B cell (primary cell): ENCODE measurements at regions not wholly inside any gene's neighbourhood (a gene's known extent, or its start where the extent isn't known, plus 50 kb on each side); places are given as distances from the start of the nearest gene placed in this dataset.

Experiments used
- ATAC-seq: fragments of 200-7000 bp; cut with Tn5 transposase; one replicate; pipeline ENCODE4 v1.10.0; 2021; ENCODE audit warnings: low read depth, mild to moderate bottlenecking, moderate number of reproducible peaks, moderate library complexity
- CTCF ChIA-PET: fragments of 350-600 bp; sonication (Branson Sonifier 250); formaldehyde crosslinking; loops from one replicate; lab custom pipeline; 2021; ENCODE audit warnings: antibody characterized with exemption, inconsistent platforms; lab: Charles Lee
- POLR2A ChIA-PET: fragments of 350-600 bp; sonication (Branson Sonifier 250); formaldehyde crosslinking; loops from one replicate; lab custom pipeline; 2021; ENCODE audit warnings: antibody characterized with exemption; lab: Charles Lee
- DNase-seq: peaks from one replicate; pipeline ENCODE4 v3.0.0; 2013
- H2AFZ ChIP-seq: 2 replicates; pipeline ENCODE4 v1.6.1; 2012; ENCODE audit warnings: mild to moderate bottlenecking, low read depth, low read length; ENCODE audit not compliant: insufficient read depth, poor library complexity, severe bottlenecking
- H3K27ac ChIP-seq, 2 donors: 1 replicate in 1 of 2; 2 replicates in 1 of 2; pipeline ENCODE4 v1.5.1; 2012 to 2013; ENCODE audit warnings: low read length in 2 of 2, mild to moderate bottlenecking in 2 of 2, moderate library complexity in 1 of 2
- H3K27me3 ChIP-seq, 4 experiments: fragments of 200-600 bp in 1 of 4; sonication (generic) in 1 of 4; replicated peaks in 1 of 4; 1 replicate in 2 of 4; 2 replicates in 2 of 4; pipeline versions ENCODE4 v1.6.1 to v1.7.0; 2013 to 2016; ENCODE audit warnings: low read length in 3 of 4, mild to moderate bottlenecking in 2 of 4, mixed read lengths in 1 of 4, moderate library complexity in 1 of 4; ENCODE audit not compliant: insufficient read depth in 4 of 4, control insufficient read depth in 3 of 4; ENCODE audit errors: control extremely low read depth in 1 of 4
- H3K36me3 ChIP-seq, 2 experiments: replicated peaks in 1 of 2; 1 replicate in 1 of 2; 2 replicates in 1 of 2; pipeline versions ENCODE4 v1.6.1 to v1.7.1; 2013; ENCODE audit warnings: low read length in 1 of 2; ENCODE audit not compliant: insufficient read depth in 2 of 2, control insufficient read depth in 1 of 2; ENCODE audit errors: control extremely low read depth in 1 of 2, extremely low read depth in 1 of 2
- H3K4me1 ChIP-seq, 2 donors: fragments of 200-600 bp in 1 of 2; sonication (generic) in 1 of 2; 1 replicate in 1 of 2; 2 replicates in 1 of 2; pipeline versions ENCODE4 v1.5.1 to v1.6.1; 2013 to 2017; ENCODE audit warnings: low read length in 2 of 2; ENCODE audit not compliant: control insufficient read depth in 2 of 2, insufficient read depth in 2 of 2
- H3K4me2 ChIP-seq: replicated peaks from 2 replicates; pipeline ENCODE3; 2012; ENCODE audit warnings: mild to moderate bottlenecking, low read depth, low read length; ENCODE audit not compliant: poor library complexity, severe bottlenecking
- H3K4me3 ChIP-seq, 5 experiments: fragments of 200-600 bp in 1 of 5; sonication (generic) in 1 of 5; 1 replicate in 3 of 5; 2 replicates in 2 of 5; pipeline versions ENCODE4 v1.5.1 to v1.7.0; 2011 to 2016; ENCODE audit warnings: low read length in 4 of 5, mild to moderate bottlenecking in 4 of 5, low read depth in 2 of 5, control low read depth in 1 of 5, moderate library complexity in 1 of 5; ENCODE audit not compliant: insufficient read depth in 1 of 5; ENCODE audit errors: control extremely low read depth in 1 of 5, extremely low read depth in 1 of 5
- H3K79me2 ChIP-seq: fragments of 200-600 bp; sonication (generic); one replicate; pipeline ENCODE4 v1.6.0; 2016; ENCODE audit warnings: low read length; ENCODE audit not compliant: control insufficient read depth, insufficient read depth
- H3K9ac ChIP-seq: fragments of 200-600 bp; sonication (generic); 2 replicates; pipeline ENCODE4 v1.6.1; 2017; ENCODE audit warnings: mild to moderate bottlenecking, low read length, moderate library complexity
- H3K9me3 ChIP-seq, 3 donors: one replicate each; pipeline versions ENCODE4 v1.6.1 to v1.7.1; 2013; ENCODE audit warnings: low read length in 2 of 3; ENCODE audit not compliant: control insufficient read depth in 2 of 3, insufficient read depth in 1 of 3; ENCODE audit errors: control extremely low read depth in 1 of 3
- H4K20me1 ChIP-seq: 2 replicates; pipeline ENCODE4 v1.6.0; 2012; ENCODE audit warnings: mild to moderate bottlenecking, low read length; ENCODE audit not compliant: insufficient read depth, control insufficient read depth, poor library complexity, severe bottlenecking
- H3K27ac Mint-ChIP-seq: one replicate; pipeline ENCODE4 v1.8.0; 2021; ENCODE audit warnings: mixed read lengths
- H3K27me3 Mint-ChIP-seq: one replicate; pipeline ENCODE4 v1.8.0; 2021; ENCODE audit warnings: mixed read lengths
- H3K4me1 Mint-ChIP-seq: one replicate; pipeline ENCODE4 v1.8.0; 2021; ENCODE audit warnings: mixed read lengths
- H3K4me3 Mint-ChIP-seq: one replicate; pipeline ENCODE4 v1.8.0; 2021; ENCODE audit warnings: mixed read lengths
- H3K9me3 Mint-ChIP-seq: one replicate; pipeline ENCODE4 v1.8.0; 2022; ENCODE audit warnings: mixed read lengths; ENCODE audit not compliant: insufficient read depth
- EZH2 ChIP-seq: IDR thresholded peaks from 2 replicates; pipeline ENCODE4 v1.6.1; 2012; ENCODE audit warnings: borderline replicate concordance, low read depth, mild to moderate bottlenecking, moderate library complexity, low read length; ENCODE audit not compliant: insufficient read depth, poor library complexity, severe bottlenecking
- WGBS: methylation state at CpG from one replicate; pipeline ENCODE4 v1.1.5; 2013; ENCODE audit warnings: missing lambda C conversion rate; ENCODE audit not compliant: insufficient coverage; 5-methylcytosine and 5-hydroxymethylcytosine counted together
- intact Hi-C: fragments of 100-400 bp; cut with micrococcal nuclease; formaldehyde crosslinking; loops from one replicate; pipeline ENCODE4 v1.10.0; 2022
- TF ChIP-seq, protein P1 (sequence below): fragments of 200-600 bp; IDR thresholded peaks from one replicate; pipeline ENCODE4 v1.8.0; 2022; ENCODE audit warnings: antibody characterized with exemption, mild to moderate bottlenecking

DNA sequence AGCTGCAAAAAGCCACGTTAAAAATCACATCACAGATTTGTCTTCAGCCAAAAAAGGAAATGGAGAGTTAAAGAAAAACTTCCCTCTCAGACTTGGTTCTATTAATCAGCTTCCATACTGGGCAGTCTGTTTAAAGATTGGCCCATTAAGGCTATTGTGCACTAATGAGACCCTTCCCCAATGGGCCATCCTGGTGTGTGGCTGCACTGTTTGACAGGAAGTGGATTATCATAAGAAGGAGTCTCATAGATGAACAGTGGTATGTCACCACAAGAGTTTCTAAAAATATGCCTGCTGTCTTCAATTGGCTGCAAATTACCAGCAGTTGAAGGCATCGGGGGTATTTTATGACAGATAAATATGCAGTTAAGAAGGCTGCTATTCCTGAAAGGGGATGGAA, 247.6 kb upstream of the THSD7B start:
- intact Hi-C loops = no loop called here
- peaks cover 33% of the 10 kb centered on the region for H3K27me3 Mint-ChIP-seq

DNA sequence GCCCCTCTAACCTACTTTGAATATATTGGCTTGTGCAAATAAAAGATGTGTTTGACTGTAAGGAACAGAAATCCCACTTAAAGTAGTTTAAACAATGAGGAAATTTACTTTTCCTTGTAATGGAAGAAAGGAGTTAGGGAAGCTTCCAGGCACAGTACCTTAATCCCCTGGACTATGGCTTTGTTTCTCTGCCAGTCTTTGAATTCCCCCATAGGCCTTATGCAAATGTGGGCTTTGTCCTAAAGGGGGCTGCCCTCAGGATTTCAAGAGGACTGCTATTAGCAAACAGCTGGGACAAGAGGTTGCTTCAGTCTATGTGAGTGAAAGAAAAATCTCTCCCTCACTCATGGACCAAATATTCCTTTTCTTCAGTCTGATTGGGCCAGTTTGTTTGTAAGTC, 255.1 kb upstream of the THSD7B start:
- ATAC-seq (no peak), DNase-seq (no peak)
- Histone ChIP-seq H2AFZ (no peak overlapping the region), H3K4me3 (no peak overlapping the region), H4K20me1 (no peaks in the 10 kb centered on the region), H3K9ac (no peak overlapping the region), H3K36me3 (no peaks in the 10 kb centered on the region), H3K79me2 (no peaks in the 10 kb centered on the region), H3K4me1 (no peaks in the 10 kb centered on the region), H3K27me3 (peaks cover 0 to 10% (median 3%) of the 10 kb centered on the region in 4 experiments), H3K9me3 (no peaks in the 10 kb centered on the region), H3K27ac (no peak overlapping the region), H3K4me2 (no peak overlapping the region)
- intact Hi-C loops = no loop called here
- Mint-ChIP-seq H3K27ac (no peak overlapping the region), H3K4me3 (no peak overlapping the region), H3K4me1 (no peaks in the 10 kb centered on the region), H3K27me3 (peaks cover 16% of the 10 kb centered on the region), H3K9me3 (no peaks in the 10 kb centered on the region)
- ChIA-PET POLR2A (no interaction called here), CTCF (no interaction called here)
- TF ChIP-seq, protein P1, sequence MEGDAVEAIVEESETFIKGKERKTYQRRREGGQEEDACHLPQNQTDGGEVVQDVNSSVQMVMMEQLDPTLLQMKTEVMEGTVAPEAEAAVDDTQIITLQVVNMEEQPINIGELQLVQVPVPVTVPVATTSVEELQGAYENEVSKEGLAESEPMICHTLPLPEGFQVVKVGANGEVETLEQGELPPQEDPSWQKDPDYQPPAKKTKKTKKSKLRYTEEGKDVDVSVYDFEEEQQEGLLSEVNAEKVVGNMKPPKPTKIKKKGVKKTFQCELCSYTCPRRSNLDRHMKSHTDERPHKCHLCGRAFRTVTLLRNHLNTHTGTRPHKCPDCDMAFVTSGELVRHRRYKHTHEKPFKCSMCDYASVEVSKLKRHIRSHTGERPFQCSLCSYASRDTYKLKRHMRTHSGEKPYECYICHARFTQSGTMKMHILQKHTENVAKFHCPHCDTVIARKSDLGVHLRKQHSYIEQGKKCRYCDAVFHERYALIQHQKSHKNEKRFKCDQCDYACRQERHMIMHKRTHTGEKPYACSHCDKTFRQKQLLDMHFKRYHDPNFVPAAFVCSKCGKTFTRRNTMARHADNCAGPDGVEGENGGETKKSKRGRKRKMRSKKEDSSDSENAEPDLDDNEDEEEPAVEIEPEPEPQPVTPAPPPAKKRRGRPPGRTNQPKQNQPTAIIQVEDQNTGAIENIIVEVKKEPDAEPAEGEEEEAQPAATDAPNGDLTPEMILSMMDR = no peak
- no peak for TF ChIP-seq EZH2

More for the DNA sequence above, 247.6 kb upstream of the THSD7B start:
- Histone ChIP-seq H3K9ac (no peak overlapping the region), H3K27ac (no peak overlapping the region), H2AFZ (no peak overlapping the region), H3K9me3 (no peaks in the 10 kb centered on the region), H3K4me2 (no peak overlapping the region), H4K20me1 (no peaks in the 10 kb centered on the region), H3K4me1 (no peaks in the 10 kb centered on the region), H3K36me3 (no peaks in the 10 kb centered on the region), H3K79me2 (no peaks in the 10 kb centered on the region), H3K4me3 (no peak overlapping the region), H3K27me3 (peaks cover 0 to 15% (median 2%) of the 10 kb centered on the region in 4 experiments)
- DNase-seq (no peak), ATAC-seq (no peak)
- Mint-ChIP-seq H3K4me1 (no peaks in the 10 kb centered on the region), H3K9me3 (no peaks in the 10 kb centered on the region), H3K27ac (no peak overlapping the region), H3K4me3 (no peak overlapping the region)
- ChIA-PET POLR2A (no interaction called here), CTCF (interaction anchor here (0.6 kb wide), 1 partner anchor 604 kb away, joined by 3 read pairs; no protein-coding TSS in a partner anchor)
- TF ChIP-seq, protein P1 = no peak
- no peak for TF ChIP-seq EZH2
- WGBS = no CpG with 5 or more reads among the region's 2 CpGs
